ENCODE measurements at regions not wholly inside any gene's neighbourhood (a gene's known extent, or its start where the extent isn't known, plus 50 kb on each side); places are given as distances from the start of the nearest gene placed in this dataset.
A peak's percentile ranks its signal among the peaks of the same experiment; 100 is the strongest.

DNA sequence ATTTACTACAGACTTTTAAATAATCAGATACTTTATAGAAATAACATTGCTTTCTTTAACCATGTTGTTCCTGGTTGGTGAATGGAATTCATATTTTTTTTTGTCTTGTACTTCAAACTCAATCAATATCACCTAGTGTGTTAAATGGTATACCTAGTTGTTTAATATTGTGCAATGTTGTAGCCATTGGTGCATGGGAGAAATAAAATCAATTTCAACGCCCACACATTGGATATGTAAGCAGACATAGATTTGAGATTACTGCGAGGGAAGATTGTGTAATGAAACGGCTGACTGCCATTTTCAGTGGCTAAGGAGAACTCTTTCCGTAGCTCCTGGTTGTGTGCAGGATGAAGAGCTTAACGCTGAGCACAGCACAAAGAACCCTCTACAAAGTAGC, 626.1 kb downstream of the TMEM182 start:
- H3K4me1 ChIP-seq (ENCODE audit: control insufficient read depth, insufficient read depth, low read length) = peaks cover 5% of the 10 kb centered on the region
- H3K27me3 ChIP-seq (ENCODE audit: control insufficient read depth, insufficient read depth, low read length, poor library complexity, severe bottlenecking) = no peaks in the 10 kb centered on the region
- no peaks in the 10 kb centered on the region for H3K9me3 ChIP-seq (ENCODE audit: control insufficient read depth, low read length)
- no peak for DNase-seq
- 92 to 97% methylated on average over 5 of the region's 5 CpGs for WGBS, 2 experiments (ENCODE audit: insufficient coverage in 1 of 2, insufficient read length in 1 of 2)
- H3K9ac ChIP-seq (ENCODE audit: extremely low read depth, low read length, poor library complexity, severe bottlenecking) = no peak overlapping the region
- H3K36me3 ChIP-seq (ENCODE audit: control insufficient read depth, insufficient read depth, low read length) = no peaks in the 10 kb centered on the region
- TF ChIP-seq, protein P1, sequence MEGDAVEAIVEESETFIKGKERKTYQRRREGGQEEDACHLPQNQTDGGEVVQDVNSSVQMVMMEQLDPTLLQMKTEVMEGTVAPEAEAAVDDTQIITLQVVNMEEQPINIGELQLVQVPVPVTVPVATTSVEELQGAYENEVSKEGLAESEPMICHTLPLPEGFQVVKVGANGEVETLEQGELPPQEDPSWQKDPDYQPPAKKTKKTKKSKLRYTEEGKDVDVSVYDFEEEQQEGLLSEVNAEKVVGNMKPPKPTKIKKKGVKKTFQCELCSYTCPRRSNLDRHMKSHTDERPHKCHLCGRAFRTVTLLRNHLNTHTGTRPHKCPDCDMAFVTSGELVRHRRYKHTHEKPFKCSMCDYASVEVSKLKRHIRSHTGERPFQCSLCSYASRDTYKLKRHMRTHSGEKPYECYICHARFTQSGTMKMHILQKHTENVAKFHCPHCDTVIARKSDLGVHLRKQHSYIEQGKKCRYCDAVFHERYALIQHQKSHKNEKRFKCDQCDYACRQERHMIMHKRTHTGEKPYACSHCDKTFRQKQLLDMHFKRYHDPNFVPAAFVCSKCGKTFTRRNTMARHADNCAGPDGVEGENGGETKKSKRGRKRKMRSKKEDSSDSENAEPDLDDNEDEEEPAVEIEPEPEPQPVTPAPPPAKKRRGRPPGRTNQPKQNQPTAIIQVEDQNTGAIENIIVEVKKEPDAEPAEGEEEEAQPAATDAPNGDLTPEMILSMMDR (conservative IDR thresholded peaks at IDR 0.05) = no peak
- no peaks in the 10 kb centered on the region for H3K27me3 Mint-ChIP-seq (ENCODE audit: insufficient read depth)
- H3K4me1 Mint-ChIP-seq = peaks cover 14% of the 10 kb centered on the region
- H3K36me3 Mint-ChIP-seq (ENCODE audit: low read depth) = no peaks in the 10 kb centered on the region
- H3K9me3 Mint-ChIP-seq = no peaks in the 10 kb centered on the region
- no peak overlapping the region for H3K27ac ChIP-seq (ENCODE audit: low read depth, low read length)
- H3K4me3 Mint-ChIP-seq = no peak overlapping the region
- no peak overlapping the region for H3K4me3 ChIP-seq (ENCODE audit: low read length)
- H3K27ac Mint-ChIP-seq = no peak overlapping the region

GRCh38 chr2:103396152-103396551, 634.3 kb downstream of the TMEM182 start:
- no peaks in the 10 kb centered on the region for H3K36me3 ChIP-seq (ENCODE audit: control insufficient read depth, insufficient read depth, low read length)
- TF ChIP-seq, protein P1 (conservative IDR thresholded peaks at IDR 0.05) = no peak
- peaks cover 13% of the 10 kb centered on the region for H3K9me3 Mint-ChIP-seq
- no peaks in the 10 kb centered on the region for H3K27me3 Mint-ChIP-seq (ENCODE audit: insufficient read depth)
- H3K9ac ChIP-seq (ENCODE audit: extremely low read depth, low read length, poor library complexity, severe bottlenecking) = no peak overlapping the region
- peak; percentile 84 for DNase-seq
- no peak overlapping the region for H3K27ac ChIP-seq (ENCODE audit: low read depth, low read length)
- H3K36me3 Mint-ChIP-seq (ENCODE audit: low read depth) = no peaks in the 10 kb centered on the region
- peaks cover 4% of the 10 kb centered on the region for H3K4me1 Mint-ChIP-seq
- no peak overlapping the region for H3K27ac Mint-ChIP-seq
- no peak overlapping the region for H3K4me3 Mint-ChIP-seq
- H3K9me3 ChIP-seq (ENCODE audit: control insufficient read depth, low read length) = no peaks in the 10 kb centered on the region
- no peaks in the 10 kb centered on the region for H3K4me1 ChIP-seq (ENCODE audit: control insufficient read depth, insufficient read depth, low read length)
- H3K27me3 ChIP-seq (ENCODE audit: control insufficient read depth, insufficient read depth, low read length, poor library complexity, severe bottlenecking) = no peaks in the 10 kb centered on the region
- 9 to 17% methylated on average over 1 of the region's 1 CpG for WGBS, 2 experiments (ENCODE audit: insufficient coverage in 1 of 2, insufficient read length in 1 of 2)
- no peak overlapping the region for H3K4me3 ChIP-seq (ENCODE audit: low read length)

DNA sequence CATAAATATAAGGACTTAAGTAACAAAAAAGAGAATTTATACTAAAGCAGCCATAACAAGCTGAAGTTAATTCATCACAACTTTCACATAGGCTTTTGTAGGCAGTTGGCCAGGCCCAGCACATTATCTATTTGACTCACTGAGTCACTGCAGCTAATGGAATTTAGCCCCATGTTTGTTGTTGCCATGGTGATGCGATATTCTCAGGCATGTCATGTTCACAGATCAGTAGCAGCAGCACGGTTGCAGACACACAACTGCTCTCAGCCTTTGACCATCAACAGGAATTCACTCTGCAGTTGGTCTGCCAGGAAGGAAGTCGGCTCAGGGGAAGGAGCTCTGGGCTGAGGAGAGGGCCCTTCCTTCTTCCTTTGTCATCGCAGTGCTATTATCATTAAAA, 639.8 kb downstream of the TMEM182 start:
- Histone ChIP-seq H3K27me3 (ENCODE audit: control insufficient read depth, insufficient read depth, low read length, poor library complexity, severe bottlenecking) (no peaks in the 10 kb centered on the region), H3K4me1 (ENCODE audit: control insufficient read depth, insufficient read depth, low read length) (peaks cover 6% of the 10 kb centered on the region), H3K36me3 (ENCODE audit: control insufficient read depth, insufficient read depth, low read length) (no peaks in the 10 kb centered on the region), H3K9ac (ENCODE audit: extremely low read depth, low read length, poor library complexity, severe bottlenecking) (peak overlapping the region; percentile 13), H3K4me3 (ENCODE audit: low read length) (no peak overlapping the region), H3K9me3 (ENCODE audit: control insufficient read depth, low read length) (no peaks in the 10 kb centered on the region), H3K27ac (ENCODE audit: low read depth, low read length) (peak overlapping the region; percentile 88)
- WGBS, 2 experiments (ENCODE audit: insufficient coverage in 1 of 2, insufficient read length in 1 of 2) = 28% methylated on average over 4 of the region's 4 CpGs; no CpG with 5 or more reads in 1 of the 2 experiments
- Mint-ChIP-seq H3K4me3 (no peak overlapping the region), H3K27me3 (ENCODE audit: insufficient read depth) (no peaks in the 10 kb centered on the region), H3K27ac (peak overlapping the region; percentile 84), H3K9me3 (peaks cover 13% of the 10 kb centered on the region), H3K4me1 (peaks cover 21% of the 10 kb centered on the region), H3K36me3 (ENCODE audit: low read depth) (no peaks in the 10 kb centered on the region)
- TF ChIP-seq, protein P1 (conservative IDR thresholded peaks at IDR 0.05) = no peak
- DNase-seq = peak; percentile 92

All from endodermal cell (in vitro differentiated cells).